ENCODE measurements at regions not wholly inside any gene's neighbourhood (a gene's known extent, or its start where the extent isn't known, plus 50 kb on each side); places are given as distances from the start of the nearest gene placed in this dataset.
A peak's percentile ranks its signal among the peaks of the same experiment; 100 is the strongest.

- TF ChIP-seq TSHZ2 (CRISPR knock-in tag; IDR thresholded peaks at IDR 0.05) (no peak; the same call in 1 of the 2 replicates), TCF4 (CRISPR knock-in tag; IDR thresholded peaks at IDR 0.05; ENCODE audit: borderline replicate concordance) (no peak), GLIS3 (CRISPR knock-in tag; IDR thresholded peaks at IDR 0.05) (no peak), SNAI2 (CRISPR knock-in tag; IDR thresholded peaks at IDR 0.05) (no peak), CREB5 (CRISPR knock-in tag; IDR thresholded peaks at IDR 0.05; ENCODE audit: low read depth) (no peak), POU6F1 (CRISPR knock-in tag; IDR thresholded peaks at IDR 0.05; ENCODE audit: borderline replicate concordance, low read depth) (no peak), ZNF565 (CRISPR knock-in tag; conservative IDR thresholded peaks at IDR 0.05; ENCODE audit: low read depth) (no peak), ESRRG (CRISPR knock-in tag; IDR thresholded peaks at IDR 0.05) (no peak), ZC3H10 (CRISPR knock-in tag; IDR thresholded peaks at IDR 0.05) (no peak), BACH2 (CRISPR knock-in tag; IDR thresholded peaks at IDR 0.05; ENCODE audit: borderline replicate concordance) (no peak), PATZ1 (CRISPR knock-in tag; IDR thresholded peaks at IDR 0.05; ENCODE audit: borderline replicate concordance) (no peak), ZNF8 (CRISPR knock-in tag; IDR thresholded peaks at IDR 0.05) (no peak), TOX (CRISPR knock-in tag; IDR thresholded peaks at IDR 0.05; ENCODE audit: borderline replicate concordance) (no peak), ZFP3 (CRISPR knock-in tag; IDR thresholded peaks at IDR 0.05) (no peak)
- ATAC-seq: peak; percentile 96
These were observed 401.9 kb upstream of the IL12A start for GRCh38 chr3:159586571-159587202.

- no peak for ATAC-seq
- TF ChIP-seq TCF4 (CRISPR knock-in tag; IDR thresholded peaks at IDR 0.05; ENCODE audit: borderline replicate concordance): peak; percentile 55; the same call in 1 of the 2 replicates
- no peak for TF ChIP-seq TSHZ2 (CRISPR knock-in tag; IDR thresholded peaks at IDR 0.05)
- no peak for TF ChIP-seq ZC3H10 (CRISPR knock-in tag; IDR thresholded peaks at IDR 0.05)
- TF ChIP-seq PPARA (CRISPR knock-in tag; IDR thresholded peaks at IDR 0.05; ENCODE audit: borderline replicate concordance): 0 out of 2 replicates have a peak, but pooled peaks have one; percentile 26
These were observed 394.6 kb upstream of the IL12A start for GRCh38 chr3:159593927-159594605.

GRCh38 chr3:159600291-159600690 lies 388.3 kb upstream of the IL12A start:
- TF ChIP-seq ARNTL (CRISPR knock-in tag; IDR thresholded peaks at IDR 0.05; ENCODE audit: borderline replicate concordance, low read depth): no peak
- peak; percentile 100 for TF ChIP-seq ZFP30 (CRISPR knock-in tag; IDR thresholded peaks at IDR 0.05)
- ATAC-seq: no peak

Measured in SK-N-SH treated with all-trans-retinoic acid at 6 μM for 48 hours (cell line).